AML-193 (cell line): ENCODE measurements at regions not wholly inside any gene's neighbourhood (a gene's known extent, or its start where the extent isn't known, plus 50 kb on each side); places are given as distances from the start of the nearest gene placed in this dataset.

ENCODE experiments used
- DNase-seq, 2 experiments: peaks; one replicate each; lab custom pipeline; 2025; lab: John Stamatoyannopoulos, UW

DNA sequence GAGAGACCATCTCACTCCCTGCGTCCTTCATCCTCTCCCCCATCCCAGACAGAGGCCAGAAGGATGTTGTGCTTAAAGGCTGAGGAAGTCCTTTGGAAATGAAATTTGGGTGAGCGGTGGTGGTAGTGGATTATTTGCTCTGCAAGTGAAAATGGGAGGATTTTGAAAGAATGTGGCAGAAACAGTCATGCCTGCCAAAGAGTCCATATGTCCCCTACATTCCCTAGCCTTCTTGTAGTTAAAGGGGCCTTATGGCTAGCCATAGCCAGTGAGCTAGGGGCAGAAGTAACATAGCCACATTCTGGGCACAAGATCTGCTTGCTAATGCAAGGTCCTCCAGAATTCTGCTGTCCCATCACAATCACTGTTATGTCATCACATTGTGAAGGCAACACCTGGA lies 360.2 kb upstream of the TSHZ3 start:
- DNase-seq = no peak

DNA sequence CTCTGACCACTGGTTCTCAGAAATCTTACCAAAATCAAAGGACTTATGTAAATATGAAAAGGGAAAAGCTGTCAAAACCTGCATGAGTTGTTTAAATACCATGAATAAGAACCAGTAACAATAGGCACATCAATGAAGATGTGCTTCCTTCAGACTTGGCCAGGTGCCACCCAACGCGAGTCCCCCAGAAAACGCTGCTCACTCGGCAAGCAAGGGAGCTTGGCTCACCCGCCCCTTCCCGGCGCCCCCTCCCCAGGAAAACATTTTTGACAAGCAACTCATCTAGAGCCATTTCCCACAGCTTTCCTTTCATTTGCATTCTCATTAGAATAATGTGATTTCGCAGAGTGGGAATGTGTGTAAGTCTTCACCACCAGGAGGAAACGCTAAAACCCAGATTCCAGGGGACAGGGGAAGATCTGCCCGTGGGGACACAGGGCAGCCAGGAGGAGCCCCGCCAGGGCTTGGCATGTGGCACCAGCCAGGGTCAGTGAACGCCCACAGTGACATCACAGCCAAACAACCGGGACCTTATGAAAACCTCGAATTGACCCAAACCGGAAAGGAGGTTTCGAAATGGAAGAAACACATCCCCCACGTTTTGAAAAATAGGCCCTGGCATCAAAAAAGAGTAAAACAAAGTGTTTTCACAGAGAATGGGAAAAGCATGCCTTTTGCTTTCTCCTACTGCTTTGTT lies 366.2 kb upstream of the TSHZ3 start:
- DNase-seq = no peak

DNA sequence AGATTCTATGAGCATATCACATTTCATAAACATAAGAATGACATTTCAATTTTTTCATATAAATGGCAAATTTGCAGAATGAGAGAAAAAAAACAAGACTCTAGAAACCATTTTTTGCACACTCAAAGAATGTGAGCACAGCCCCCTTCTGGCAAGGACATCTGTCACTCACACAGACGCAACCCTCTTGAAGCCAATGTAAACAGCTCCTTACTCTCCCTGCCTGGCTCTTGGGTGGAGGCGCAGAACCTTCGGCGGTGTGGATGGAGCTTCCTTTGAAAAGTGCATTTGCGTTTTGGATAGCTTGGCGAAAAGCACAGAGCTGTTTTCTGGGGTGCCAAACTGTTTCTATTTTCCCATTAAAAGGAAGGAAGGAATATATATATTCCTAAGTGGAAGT lies 367.6 kb upstream of the TSHZ3 start:
- no peak for DNase-seq

DNA sequence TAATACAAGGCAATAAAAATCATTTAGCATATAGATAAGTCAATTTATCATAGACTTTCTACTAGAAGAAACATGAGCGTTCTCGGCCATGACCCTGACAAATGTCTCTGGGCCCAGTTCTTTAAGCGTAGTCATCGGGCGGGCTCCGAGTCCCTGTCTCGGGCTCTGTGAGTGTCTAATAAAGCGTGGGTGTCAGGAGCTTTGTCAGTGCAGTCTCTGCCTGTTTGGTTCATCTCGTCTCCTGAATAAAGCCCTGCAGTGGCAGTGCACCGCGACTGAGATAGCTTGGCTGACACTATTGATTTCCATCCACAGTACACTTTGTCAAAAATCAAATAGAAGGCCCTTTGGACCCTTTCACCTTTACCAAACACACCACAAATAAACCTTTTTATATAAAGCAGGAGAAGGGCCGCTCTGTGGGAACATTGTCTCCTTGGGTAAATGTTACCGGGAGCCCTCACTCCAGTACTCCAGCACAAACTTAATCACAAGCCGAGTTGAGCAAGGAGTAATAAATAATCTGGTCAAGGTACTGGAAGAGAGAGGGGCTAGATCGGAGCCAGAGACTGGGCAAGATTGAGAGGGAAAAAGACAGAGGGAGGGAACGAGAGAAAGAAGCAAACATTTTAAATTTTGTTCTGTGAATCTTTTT lies 368.2 kb upstream of the TSHZ3 start:
- no peak for DNase-seq

DNA sequence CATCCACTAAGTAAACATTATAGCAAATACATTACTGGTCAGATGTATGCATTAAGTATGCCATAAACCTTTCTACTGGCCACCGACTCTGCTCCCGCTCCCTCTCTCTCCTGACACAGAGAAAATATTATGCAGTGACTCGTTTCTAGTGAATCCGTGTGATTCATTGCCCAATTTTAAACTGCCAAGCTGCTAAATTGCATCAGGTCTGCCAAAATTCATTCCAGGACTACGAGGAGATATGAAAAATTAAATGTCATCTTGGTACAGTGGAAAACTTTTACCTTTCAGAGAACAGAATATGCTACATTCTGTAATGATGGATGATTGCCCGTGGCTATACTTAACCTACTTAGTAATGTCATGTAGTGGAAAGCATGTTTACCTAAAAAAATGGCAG lies 368.8 kb upstream of the TSHZ3 start:
- no peak for DNase-seq

DNA sequence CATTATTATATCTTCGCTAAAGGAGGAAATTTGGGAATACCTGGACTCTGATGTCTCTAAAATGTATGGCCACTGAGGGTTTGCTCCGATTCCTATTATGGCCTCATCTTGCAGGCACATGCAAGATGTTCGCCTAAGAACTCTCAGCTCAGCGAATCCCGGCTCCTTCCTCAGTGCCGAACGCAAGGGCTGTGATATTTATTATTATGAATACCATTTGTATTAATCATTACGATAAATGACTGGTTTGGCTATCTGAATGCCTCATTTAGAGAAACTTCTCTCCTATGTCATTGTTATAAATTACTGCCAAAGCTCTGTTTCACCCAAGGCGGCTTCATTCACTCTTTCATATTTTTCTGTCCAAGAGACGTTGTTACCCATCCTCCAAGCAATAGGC lies 369.7 kb upstream of the TSHZ3 start:
- no peak for DNase-seq

DNA sequence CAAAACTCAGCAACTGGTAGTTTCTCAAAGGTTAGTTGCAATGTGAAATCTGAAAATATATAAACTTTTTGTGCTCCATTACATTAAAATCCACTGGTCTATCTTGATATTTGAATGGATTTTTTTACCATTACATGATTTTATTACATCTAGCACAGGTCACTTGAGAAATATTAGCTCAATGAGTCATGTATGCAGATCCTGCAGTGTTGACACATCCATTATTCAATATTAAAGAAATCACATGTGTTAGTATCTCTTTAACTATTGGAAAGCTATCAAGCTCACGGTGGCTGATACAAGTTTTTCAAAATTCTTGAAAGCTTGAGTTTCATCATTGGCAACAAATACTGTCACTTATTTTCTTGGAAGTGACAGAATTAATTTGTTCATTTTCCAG lies 373.9 kb upstream of the TSHZ3 start:
- no peak for DNase-seq

DNA sequence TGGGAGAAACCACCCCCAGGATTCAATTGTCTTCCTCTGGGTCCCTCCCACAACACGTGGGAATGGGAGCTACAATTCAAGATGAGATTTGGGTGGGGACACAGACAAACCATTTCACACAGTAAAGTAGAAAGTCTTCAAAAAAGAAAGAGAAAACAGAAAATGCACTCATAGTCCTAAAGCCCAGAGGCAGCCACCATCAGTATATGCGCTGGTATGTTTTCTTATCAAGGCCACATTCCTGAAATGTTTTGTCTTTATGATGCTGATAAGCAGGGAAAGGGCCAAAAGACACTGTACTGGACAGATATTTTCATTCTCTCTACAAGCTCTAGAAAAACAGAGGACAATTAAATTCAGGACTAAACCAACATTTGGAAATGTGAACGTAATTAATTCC lies 375.8 kb upstream of the TSHZ3 start:
- DNase-seq = no peak

DNA sequence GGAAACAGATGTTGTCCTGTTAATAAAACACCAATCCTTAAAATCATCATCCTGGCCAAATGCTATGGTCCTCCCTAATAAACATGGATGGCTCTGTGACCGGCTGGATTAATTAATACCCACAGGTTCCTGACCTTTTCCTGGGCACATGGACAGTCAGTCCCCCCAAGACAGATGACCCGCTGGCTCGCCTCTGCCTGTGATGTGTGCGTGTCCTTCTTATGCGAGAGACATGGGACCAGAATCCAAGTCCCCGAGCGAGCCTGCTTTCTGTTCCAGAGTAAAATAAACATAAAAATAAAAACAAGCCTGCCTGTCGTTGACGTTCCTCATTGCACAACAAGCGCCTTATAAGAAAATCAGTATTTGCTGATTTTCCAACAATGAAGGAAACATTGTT lies 378.3 kb upstream of the TSHZ3 start:
- DNase-seq = no peak

DNA sequence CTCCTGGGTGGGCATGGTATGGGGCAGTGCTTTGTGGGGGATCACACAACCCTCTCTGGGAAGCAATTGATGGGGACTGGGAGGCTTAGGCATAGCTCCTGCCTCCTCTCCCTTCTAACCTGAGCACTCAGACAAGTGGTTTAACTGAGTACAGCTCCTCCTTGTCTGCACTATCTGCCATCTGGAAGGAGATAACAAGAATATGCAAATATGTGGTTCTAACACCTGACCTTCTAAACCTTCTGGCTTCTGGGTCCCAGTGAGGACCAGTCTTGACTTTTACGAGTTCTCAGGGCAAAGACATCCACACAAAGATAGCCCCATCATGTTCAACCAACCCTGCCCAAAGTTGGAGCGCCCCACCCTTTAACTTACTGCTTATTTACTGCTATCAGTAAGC lies 381.0 kb upstream of the TSHZ3 start:
- no peak for DNase-seq

DNA sequence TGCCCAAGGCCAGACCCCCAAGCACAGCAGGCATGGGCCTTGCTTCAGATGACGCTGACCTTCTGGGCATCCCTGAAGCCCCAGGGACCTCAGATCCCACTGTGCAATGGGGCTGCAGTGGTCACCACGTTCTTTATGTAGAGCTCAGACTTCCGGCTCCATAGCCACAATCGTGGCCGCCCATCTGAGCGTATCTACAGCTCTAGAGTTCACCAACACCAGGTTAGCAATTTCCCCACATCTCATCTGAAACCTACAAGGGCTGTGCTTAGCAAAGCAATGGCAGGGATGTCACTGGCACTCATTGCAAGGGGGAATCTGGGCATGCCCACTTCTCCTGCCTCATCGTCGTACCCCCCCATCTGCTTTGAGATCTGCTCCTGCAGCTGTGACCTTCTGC lies 384.4 kb upstream of the TSHZ3 start:
- no peak for DNase-seq

DNA sequence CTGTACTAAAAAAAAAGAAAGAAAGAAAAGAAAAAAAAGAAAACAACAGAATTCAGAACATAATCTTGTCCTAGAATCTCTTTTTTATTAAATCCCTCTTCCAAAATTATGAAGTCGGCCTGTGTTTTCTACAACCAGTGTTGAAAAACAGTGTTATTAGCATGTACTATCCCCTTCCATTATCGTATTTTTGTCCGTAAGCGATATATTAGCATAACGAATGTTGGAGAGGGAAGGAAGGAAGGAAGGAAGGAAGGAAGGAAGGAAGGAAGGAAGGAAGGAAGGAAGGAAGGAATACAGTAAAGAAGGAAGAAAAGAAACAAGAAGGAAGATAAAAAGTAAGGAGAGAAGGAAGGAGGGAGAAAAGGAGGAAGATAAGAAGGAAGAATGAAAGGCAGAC lies 393.0 kb upstream of the TSHZ3 start:
- DNase-seq = no peak

DNA sequence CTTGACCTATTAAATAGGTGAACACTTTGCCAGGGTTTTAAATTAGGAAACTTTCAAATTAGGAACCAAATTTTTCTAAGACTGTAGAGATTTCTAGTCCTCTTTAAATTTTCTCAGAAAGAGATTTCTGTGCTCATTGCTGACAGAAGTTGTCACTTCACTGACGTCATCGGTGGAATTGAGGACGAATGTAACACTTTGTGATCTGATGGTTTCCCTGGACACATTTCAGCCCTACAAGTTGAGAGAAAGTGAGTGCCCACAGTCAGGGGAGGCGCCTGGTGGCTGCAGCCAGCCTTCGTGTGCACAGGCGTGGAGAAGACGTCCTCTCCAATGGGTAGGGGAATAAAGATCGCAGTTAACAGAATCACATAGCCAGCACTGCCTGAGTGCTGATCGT lies 396.5 kb upstream of the TSHZ3 start:
- no peak for DNase-seq

DNA sequence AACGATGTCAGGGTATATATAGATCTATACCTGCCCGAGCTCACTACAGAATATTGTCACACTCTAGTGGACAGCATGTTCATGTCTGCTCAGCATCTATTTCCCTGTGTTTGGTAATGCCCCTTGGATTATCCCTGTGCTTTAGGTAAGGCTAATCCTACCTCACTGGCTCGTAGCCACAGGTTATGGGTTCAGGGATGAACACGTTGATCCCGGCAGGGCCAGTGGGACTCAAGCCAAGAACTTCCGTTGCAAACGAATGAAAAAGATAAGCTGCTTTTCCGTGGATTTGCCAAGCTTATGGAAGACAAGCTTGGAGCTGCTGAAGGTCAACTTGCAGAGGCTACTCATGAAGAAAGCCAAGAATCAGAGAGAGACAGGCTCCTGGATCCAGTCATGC lies 400.0 kb upstream of the TSHZ3 start:
- no peak for DNase-seq

DNA sequence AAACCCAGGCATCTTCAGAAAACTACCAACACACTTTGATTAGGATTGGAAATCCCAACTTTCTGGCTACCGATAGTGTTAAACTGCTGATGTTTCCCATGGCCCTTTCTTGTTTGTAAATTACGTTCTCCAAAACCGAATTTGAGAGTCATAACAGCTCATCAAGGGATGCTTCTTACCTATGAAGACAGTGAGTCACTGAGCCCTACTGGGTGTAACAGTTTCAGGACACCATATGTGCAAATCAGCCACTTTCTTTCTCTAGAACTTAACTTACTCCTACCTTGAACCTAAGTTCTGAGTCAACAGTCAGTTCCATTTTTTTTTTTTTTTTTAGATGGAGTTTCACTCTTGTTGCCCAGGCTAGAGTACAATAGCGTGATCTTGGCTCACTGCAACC lies 410.1 kb upstream of the TSHZ3 start:
- no peak for DNase-seq

DNA sequence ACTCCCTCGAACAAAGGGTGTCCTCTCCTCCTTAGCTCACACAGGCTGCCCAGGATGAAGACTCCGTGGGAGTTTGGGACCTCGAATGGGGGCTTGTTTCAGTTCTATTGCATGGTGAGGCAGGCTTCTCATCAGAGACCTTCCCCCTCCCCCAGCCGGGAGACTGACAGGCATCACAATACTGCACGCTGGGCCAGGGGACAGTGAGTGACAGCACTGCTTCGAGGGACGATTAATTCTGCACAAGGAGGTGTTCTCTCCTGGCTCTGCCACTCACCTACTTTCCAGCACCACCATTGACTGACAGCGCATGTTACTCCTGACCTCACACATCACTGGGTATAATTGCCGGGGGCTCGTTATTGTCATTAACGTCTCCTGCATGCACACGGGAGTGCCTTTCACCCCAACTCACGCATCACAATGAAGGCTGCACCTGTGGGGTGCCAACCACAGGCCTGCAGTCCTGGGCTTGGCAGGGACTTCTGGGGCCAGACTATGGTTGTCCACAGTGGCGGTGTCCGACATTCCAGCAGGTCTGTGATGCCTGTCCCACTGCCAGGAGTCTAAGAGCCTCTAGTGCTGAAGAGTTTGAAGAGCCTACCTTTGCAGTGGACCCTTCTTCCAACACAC lies 412.2 kb upstream of the TSHZ3 start:
- DNase-seq = no peak

DNA sequence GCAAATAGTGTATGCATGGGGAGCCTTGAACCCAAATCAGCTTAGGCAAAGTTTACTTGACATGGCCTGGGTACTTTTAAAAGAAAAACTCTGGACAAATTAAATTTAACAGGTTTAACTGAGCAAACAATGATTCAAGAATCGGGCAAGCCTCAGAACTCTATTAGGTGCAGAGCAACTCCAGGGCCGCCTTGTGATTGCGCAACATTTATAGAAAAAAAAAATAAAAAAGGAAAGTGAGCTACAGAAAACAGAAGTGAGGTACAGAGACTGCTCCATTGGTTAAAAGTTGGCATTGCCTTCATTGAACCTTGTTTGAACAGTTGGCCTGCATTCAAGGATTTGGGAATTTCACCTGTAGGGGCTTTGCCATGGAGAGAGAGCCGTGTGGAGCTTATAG lies 421.0 kb upstream of the TSHZ3 start:
- no peak for DNase-seq

DNA sequence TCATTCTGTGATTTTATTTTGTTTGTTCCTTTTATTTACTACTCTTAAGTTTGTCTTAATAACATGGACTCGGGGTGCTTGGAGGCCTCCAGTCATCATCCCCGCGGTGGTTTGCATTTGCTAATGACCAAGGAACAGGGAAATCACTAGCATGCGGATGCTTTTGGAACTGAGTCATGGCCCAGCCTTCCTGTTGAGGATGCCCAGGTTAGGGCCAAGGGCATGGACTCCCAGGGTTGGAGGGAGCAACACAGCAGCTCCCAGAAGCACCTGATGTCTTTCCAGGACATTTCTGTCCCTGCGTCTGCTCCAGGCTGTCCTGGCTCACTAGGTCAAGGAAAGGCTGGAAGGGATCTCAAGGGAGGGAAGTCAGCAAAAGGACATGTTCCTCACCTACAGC lies 423.7 kb upstream of the TSHZ3 start:
- DNase-seq = no peak

DNA sequence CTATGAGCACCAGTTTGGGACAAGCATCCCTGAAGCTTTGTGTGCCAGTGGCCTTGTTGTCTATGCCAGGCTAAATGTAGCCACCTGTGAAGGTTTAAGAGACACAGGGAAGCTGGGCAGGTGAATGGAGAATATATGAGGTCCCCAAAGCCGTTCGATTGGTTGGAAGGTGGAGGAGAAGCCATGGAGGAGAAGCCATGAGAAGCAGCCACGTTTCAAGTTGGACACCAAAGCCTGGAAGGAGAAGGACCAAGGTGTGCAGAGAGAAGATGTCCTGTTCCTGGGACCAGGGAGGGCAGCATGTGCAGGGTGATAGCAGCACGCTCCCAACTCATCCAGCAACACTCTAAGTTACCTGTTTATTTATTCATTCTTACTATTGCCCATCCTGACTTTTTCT lies 432.3 kb upstream of the TSHZ3 start:
- DNase-seq = no peak

DNA sequence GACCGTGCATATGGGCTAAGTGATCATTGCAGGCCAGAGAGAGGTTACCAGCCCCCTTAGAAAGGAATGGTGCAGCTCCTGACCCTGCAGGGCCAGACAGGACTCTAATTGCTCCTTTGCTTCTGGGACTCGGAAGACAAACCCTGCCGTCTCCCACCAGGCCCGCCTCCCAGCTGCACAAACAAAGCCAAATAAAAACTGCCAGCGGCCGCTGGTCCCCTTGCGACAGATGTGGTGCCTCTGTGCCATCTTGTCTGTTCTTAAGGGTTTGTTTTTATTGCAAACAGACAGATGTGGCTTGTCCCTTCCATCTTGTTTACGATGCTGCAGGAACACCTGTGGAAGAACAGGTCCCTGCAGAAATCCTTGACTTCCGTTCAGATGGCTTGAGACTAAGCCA lies 434.4 kb upstream of the TSHZ3 start:
- DNase-seq = no peak

DNA sequence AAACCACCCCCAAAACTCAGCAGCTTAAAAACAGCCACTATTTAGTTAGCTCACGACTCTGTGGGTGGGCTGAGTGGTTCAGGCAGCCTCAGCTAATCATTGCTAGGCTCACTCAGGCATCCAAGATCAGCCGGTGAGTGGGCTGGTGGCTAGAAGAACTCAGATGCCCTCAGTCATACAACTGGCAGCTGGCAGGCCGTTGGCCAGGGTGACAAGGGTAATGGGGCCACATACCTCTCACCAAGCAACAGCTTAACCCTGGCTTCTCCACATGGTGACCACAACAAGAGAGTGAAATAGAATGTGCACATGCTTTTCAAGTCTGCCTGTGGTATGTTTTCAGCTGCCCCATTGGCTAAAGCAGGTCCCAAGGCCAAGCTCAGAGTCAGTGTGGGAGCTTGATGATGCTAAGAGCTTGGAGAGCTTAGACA lies 435.4 kb upstream of the TSHZ3 start:
- no peak for DNase-seq

DNA sequence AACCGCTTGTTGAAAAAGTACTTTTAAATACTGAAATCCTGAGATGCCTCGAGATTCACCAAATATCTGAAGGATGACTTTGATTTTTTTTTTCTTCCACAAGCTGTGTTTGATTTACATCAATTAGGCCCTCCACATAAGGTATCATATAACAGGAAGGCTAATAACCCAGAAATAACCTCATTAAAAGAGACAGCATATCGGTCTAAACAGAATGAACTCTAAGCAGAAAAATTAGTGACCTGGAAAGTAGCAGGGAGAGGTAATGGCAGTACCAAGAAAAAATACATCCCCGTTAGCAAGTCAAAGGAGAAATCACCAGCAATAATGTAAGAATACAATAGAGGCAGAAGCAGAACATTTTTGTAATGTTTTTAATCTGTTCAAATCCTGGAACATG lies 452.4 kb upstream of the TSHZ3 start:
- DNase-seq = no peak

DNA sequence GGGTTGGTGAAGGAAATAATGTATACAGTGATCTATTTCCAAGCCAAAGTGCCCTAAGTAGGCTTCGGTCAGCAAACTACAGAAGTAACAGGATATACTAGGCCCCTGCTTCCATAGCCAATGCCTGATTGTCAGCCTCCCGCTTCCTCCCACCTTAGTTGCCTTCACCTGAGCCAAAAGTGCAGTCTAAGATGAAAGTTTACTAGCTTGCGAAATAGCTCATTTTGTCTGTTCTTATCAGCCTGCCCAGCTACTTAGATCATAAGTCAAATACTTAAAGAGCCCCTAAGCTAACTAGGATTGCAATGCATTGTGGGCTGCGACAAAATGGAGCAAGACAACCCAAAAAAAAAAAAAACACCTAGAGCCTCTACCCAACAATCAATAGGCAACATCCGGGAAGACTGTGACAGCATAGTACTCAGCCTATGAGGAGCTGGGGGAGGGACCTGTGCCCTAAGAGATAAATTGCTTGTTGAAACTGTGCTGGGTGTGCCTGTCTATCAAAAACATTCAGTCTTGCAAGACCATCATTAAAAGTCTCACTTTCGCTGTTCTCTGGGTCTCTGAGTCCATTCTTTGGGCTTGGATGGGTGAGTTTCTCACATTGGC lies 454.7 kb upstream of the TSHZ3 start:
- no peak for DNase-seq
